ENCODE measurements at regions not wholly inside any gene's neighbourhood (a gene's known extent, or its start where the extent isn't known, plus 50 kb on each side); places are given as distances from the start of the nearest gene placed in this dataset.
"Not testable (repeated sequence)": the region's sequence is repeated elsewhere in the genome, so short reads cannot be mapped to it uniquely, and the experiment has no call there.

DNA sequence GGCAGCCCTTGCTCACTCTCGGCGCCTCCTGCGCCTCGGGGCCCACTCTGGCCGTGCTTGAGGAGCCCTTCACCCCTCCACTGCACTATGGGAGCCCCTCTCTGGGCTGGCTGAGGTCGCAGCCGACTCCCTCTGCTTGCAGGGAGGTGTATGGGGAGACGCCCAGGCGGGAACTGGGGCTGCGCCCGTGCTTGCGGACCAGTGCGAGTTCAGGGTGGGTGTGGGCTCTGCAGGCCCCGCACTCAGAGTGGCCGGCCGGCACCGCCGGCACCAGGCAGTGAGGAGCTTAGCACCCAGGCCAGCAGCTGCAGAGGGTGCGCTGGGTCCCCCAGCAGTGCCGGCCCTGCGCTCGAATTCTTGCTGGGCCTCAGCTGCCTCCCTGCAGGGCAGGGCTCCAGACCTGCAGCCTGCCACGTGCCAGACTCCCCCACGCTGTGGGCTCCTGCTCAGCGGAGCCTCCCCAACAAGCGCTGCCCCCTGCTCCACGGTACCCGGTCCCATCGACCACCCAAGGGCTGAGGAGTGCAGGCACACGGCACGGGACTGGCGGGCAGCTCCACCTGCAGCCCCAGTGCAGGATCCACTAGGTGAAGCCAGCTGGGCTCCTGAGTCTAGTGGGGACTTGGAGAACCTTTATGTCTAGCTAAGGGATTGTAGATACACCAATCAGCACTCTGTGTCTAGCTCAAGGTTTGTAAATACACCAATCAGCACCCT lies 54.0 kb upstream of the WWC2 start:
- DNase-seq (ENCODE audit: low read depth) = not testable (repeated sequence)

- DNase-seq (ENCODE audit: low read depth) = no peak
These were observed 60.6 kb upstream of the WWC2 start for GRCh38 chr4:183038436-183038835.

- peak; percentile 19 for DNase-seq (ENCODE audit: low read depth)
These were observed 63.2 kb upstream of the WWC2 start for GRCh38 chr4:183035726-183036415.

GRCh38 chr4:183035256-183035655 lies 63.8 kb upstream of the WWC2 start:
- DNase-seq (ENCODE audit: low read depth) = no peak

GRCh38 chr4:183030823-183031222 lies 68.2 kb upstream of the WWC2 start:
- no peak for DNase-seq (ENCODE audit: low read depth)

- no peak for DNase-seq (ENCODE audit: low read depth)
These were observed 68.7 kb upstream of the WWC2 start for GRCh38 chr4:183030309-183030708.

- no peak for DNase-seq (ENCODE audit: low read depth)
These were observed 69.7 kb upstream of the WWC2 start for GRCh38 chr4:183029365-183029764.

- DNase-seq (ENCODE audit: low read depth) = no peak
These were observed 72.4 kb upstream of the WWC2 start for GRCh38 chr4:183026701-183027100.

GRCh38 chr4:183022617-183023016 lies 76.4 kb upstream of the WWC2 start:
- DNase-seq (ENCODE audit: low read depth) = no peak

DNA sequence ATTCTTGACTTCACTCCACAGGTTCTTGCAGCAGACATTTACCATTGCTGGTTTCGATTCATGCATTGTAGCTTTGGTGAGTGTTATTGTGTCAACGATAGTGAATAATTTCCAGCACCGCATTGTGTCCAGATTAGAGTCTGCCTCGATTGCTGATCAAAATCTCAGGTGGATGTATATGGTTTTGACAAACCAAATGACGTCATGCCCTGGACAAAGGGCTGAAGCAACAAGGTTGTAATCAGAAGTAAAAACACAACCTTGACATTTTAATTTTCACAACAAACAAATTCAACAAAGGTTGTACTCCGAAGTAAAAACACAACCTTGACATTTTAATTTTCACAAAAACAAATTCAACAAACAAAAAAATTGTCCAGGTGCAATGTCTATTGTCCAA lies 81.1 kb upstream of the WWC2 start:
- no peak for DNase-seq (ENCODE audit: low read depth)

DNA sequence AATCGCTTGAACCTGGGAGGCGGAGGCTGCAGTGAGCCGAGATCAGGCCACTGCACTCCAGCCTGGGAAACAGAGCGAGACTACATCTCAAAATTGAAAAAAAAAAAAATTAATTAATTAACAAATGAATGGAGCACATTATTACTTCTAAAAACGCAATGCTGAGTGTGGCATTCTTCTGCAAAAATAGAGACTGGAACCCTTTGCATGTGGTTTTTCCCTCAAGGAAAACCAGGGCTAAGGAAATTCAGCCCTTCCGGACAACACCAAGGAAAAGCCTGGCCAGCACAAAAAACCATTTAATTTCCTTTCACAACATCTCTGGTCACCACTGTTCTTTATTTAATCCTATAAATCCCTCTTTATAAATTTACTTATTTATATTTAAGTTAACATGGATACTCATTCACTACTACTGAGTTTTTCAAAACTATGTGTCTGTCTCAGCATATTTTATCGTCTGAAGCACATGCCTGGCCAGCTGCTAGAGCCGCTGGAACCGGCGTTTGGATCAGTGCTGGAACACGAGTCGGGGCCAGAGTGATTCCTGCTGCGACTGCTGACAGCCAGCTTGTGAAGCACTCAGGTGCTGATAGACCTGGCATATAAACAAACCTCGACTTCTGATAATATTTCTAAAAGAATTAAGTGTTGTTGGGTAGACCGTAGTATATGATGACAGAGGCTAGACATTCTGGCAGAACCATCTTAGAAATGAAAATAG lies 84.5 kb upstream of the WWC2 start:
- DNase-seq (ENCODE audit: low read depth) = no peak

- no peak for DNase-seq (ENCODE audit: low read depth)
These were observed 85.4 kb upstream of the WWC2 start for GRCh38 chr4:183013730-183014002.

DNA sequence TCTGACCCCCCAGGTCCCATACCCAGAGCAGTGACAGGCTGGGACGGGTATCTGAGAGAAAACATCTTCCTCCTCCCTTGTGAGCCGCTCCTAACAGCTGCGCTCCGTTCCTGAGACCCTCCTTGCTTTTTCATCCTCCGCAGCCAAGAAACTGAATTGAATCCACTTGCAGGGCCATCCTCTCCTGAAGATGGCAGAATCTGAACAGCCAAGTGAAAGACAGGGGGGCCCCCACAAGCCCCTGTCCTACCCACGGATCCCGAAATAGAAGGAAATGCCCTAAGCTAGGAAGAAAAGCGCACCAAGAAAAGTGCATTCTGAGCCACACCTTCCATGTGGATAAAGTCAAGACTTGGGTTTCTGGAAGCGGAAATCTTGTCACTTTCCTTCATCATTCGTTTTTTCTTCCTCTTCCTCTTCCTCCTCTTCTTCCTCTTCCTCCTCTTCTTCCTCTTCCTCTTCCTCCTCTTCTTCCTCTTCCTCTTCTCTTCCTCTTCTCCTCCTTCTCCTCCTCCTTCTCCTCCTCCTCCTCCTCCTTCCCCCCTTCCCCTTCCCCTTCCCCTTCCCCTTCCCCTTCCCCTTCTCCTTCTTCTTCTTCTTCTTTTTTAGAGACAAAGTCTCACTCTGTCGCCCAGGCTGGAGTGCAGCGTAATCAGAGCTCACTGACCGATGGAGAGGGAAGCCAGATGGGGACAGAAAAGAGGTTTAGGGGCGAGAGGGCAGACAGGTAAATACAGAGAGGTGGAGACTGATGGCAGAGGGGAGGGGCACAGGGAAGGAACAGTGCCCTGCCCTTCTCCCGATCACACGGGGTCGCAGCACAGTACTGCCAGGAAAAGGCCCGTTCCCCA lies 86.0 kb upstream of the WWC2 start:
- no peak for DNase-seq (ENCODE audit: low read depth)

DNA sequence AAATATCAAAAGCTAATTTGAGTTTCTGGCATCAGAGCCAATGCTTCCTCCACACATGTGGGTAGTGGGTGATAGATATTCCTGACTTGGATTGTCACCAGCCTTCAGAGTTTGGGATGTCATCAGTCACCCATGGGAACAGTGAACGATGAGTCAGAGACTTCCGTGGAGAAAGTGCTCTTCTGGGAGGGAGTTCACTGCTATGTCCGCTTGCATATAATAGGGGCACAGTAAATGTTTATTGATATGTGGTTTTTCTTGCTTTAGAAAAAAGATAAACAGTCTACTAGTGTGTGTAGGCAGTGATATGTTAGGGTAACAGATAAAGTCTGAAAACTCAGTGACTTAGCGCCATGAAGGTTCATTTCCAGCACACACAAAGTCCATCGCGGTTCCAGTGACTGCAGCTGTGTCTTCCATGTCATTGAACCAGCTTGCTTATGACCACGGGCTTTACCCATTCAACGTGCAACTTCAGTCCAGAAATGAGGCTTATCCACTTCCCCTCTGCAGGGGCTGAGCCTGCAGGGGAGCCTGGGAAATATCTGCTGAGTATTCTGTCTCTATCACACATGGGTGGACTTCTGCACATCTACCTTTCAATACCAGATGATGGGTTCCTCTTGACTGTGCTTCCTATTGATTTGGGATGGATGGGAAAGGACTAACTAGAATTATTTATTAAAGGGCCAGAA lies 87.7 kb upstream of the WWC2 start:
- peak; percentile 29 for DNase-seq (ENCODE audit: low read depth)

DNA sequence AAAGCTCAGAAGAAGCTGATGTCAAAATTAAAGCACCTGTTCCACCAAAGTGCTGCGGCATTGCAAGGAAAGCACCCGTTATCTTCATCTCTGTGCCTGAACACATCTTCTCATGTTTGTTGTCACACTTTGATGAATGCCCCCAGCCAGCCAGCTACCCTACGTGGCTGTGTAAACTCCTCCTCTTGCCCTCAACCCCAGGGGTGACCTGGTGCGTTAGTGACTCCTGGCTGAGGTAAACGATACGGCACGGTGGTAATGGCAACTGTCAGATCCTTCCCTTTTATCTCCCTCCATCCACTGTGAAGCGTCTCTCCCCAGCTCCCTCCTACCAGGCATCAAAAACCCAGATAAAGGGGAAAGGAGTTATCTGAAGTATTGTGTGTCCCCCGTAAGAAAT lies 90.6 kb upstream of the WWC2 start:
- no peak for DNase-seq (ENCODE audit: low read depth)

- DNase-seq (ENCODE audit: low read depth) = not testable (repeated sequence)
These were observed 87.2 kb upstream of the DCTD start for GRCh38 chr4:183004370-183004769.

DNA sequence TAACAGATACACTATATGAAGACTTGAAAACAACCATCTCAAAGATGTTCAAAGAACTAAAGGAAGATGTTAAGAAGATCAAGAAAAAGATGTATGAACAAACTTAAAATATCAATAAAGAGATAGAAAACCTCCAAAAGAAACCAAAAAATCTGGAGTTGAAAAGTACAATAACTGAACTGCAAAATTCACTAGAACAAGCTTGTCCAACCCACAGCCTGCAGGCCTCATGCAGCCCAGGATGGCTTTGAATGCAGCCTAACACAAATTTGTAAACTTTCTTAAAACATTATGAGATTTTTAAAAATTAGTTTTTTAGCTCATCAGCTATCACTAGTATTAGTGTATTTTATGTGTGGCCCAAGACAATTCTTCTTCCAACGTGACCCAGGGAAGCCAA lies 77.0 kb upstream of the DCTD start:
- no peak for DNase-seq (ENCODE audit: low read depth)

DNA sequence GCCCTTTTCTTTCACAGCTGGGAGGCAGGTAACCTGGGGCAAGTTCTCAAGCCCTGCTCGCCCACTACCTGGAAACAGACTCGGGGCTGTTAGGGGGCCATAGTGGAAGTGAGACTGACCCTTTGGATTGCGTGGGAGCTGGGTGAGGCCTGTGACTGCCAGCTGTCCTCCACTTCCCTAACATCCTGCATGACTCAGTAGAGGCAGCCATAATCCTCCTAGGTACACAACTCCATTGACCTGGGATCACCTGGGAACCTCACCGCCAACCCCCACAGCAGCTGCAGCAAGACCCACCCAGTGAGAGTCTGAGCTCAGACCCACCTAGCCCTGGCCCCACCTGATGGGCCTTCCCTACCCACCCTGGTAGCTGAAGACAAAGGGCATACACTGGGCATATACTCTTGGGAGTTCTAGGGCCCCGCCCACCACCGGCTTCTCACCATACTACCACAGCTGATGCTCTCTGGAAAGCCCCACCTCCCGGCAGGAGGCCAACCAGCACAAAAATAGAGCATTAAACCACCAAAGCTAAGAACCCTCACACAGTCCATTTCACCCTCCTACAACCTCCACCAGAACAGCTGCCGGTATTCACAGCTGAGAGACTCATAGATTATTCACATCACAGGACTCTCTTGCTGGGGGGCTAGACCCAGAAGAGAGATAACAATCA lies 61.1 kb upstream of the DCTD start:
- DNase-seq (ENCODE audit: low read depth) = peak; percentile 71

- DNase-seq (ENCODE audit: low read depth) = peak; percentile 82
These were observed 58.6 kb upstream of the DCTD start for GRCh38 chr4:182975806-182976205.

DNA sequence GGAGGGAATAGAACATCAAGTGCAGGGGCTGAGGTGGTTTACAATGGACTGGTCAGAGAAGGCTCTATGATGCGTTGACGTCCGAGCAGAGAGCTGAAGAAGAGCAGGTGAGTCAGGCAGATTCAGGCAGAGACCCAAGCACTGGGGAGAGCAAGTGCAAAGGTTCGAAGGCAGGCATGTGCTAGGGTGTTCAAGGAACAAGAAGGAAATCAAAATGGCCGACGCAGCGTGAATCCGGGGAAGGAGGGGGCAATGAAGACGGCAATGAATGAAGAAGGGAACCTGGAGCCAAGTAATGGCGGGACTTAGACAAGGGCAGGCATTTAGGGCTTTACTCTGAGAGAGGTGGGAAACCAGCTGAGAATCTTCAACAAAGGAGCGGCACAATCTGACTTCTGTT lies 56.8 kb upstream of the DCTD start:
- no peak for DNase-seq (ENCODE audit: low read depth)

GRCh38 chr4:182973511-182973911 lies 56.3 kb upstream of the DCTD start:
- no peak for DNase-seq (ENCODE audit: low read depth)

All from Daoy (cell line).